Loucy (cell line): ENCODE measurements at regions not wholly inside any gene's neighbourhood (a gene's known extent, or its start where the extent isn't known, plus 50 kb on each side); places are given as distances from the start of the nearest gene placed in this dataset.

Experiments used
- CTCF ChIP-seq: fragments of 200-600 bp; sonication (generic); conservative IDR thresholded peaks from 2 replicates; pipeline ENCODE4 v1.5.1; 2014; ENCODE audit warnings: mild to moderate bottlenecking, antibody characterized with exemption, low read length
- EZH2phosphoT487 ChIP-seq: fragments of 200-600 bp; IDR thresholded peaks from 2 replicates; pipeline ENCODE4 v1.6.1; 2018; ENCODE audit warnings: antibody characterized with exemption, mild to moderate bottlenecking, moderate library complexity, borderline replicate concordance

GRCh38 chr2:20123871-20124594, 72.6 kb upstream of the LAPTM4A start:
- TF ChIP-seq CTCF (no peak), EZH2phosphoT487 (no peak)
